HepG2 (cell line): ENCODE measurements at regions not wholly inside any gene's neighbourhood (a gene's known extent, or its start where the extent isn't known, plus 50 kb on each side); places are given as distances from the start of the nearest gene placed in this dataset.

Experiments
- ATAC-seq: fragments of 200-7000 bp; cut with Tn5 transposase; 3 replicates; pipeline ENCODE4 v1.9.1; 2020; ENCODE audit warnings: mild to moderate bottlenecking, moderate library complexity
- BruUV-seq: library from RNA; stranded (reverse); fragments of 400-500 nt; replicated peaks from 2 replicates; lab custom pipeline; 2021; lab: Mats Ljungman, UMichigan
- CTCF ChIA-PET: fragments of 300-600 bp; formaldehyde crosslinking; extraction: SDS; loops from one replicate; lab custom pipeline; 2021; ENCODE audit warnings: low total read pairs, inconsistent platforms, low intra/inter-chr PET ratio; lab: Yijun Ruan, JAX
- POLR2A ChIA-PET: fragments of 350-600 bp; sonication (Branson Sonifier 250); formaldehyde crosslinking; loops from one replicate; lab custom pipeline; 2020; ENCODE audit warnings: antibody characterized with exemption, inconsistent platforms; lab: Yijun Ruan, JAX
- DNase-seq: peaks from one replicate; pipeline ENCODE4 v3.0.0-alpha.2; 2015; ENCODE audit warnings: low spot score
- FAIRE-seq: peaks from 3 replicates; lab custom pipeline; 2011; peaks lifted over from hg19 to GRCh38; lab: Jason Lieb, UNC
- H2AFZ ChIP-seq: one replicate; pipeline ENCODE4 v1.6.1; 2011; ENCODE audit warnings: low read length, inconsistent platforms
- H3K27ac ChIP-seq: fragments of 300-600 bp; 3 replicates; pipeline ENCODE4 v1.8.0; 2011; ENCODE audit warnings: mixed run types, mild to moderate bottlenecking, mixed read lengths, low read length, inconsistent platforms; ENCODE audit not compliant: insufficient read depth; ENCODE audit errors: extremely low read length
- H3K27me3 ChIP-seq, 2 experiments: fragments of 200-600 bp in 1 of 2; 2 replicates in 1 of 2; 3 replicates in 1 of 2; pipeline versions ENCODE4 v1.6.0 to v1.8.0; 2011; ENCODE audit warnings: low read length in 2 of 2, mild to moderate bottlenecking in 2 of 2, moderate library complexity in 2 of 2, inconsistent platforms in 1 of 2; ENCODE audit not compliant: insufficient read depth in 2 of 2, control insufficient read depth in 1 of 2
- H3K36me3 ChIP-seq, 2 experiments: fragments of 200-600 bp in 1 of 2; replicated peaks in 1 of 2; 2 replicates in 1 of 2; 3 replicates in 1 of 2; pipeline versions ENCODE4 v1.5.1 to v1.8.0; 2011; ENCODE audit warnings: low read length in 2 of 2, inconsistent platforms in 1 of 2; ENCODE audit not compliant: insufficient read depth in 2 of 2, control insufficient read depth in 1 of 2
- H3K4me1 ChIP-seq: 2 replicates; pipeline ENCODE4 v1.5.1; 2012; ENCODE audit warnings: low read length, inconsistent platforms; ENCODE audit not compliant: insufficient read depth
- H3K4me2 ChIP-seq: 2 replicates; pipeline ENCODE4 v1.6.0; 2011; ENCODE audit warnings: low read depth, low read length, inconsistent platforms
- H3K4me3 ChIP-seq, 3 experiments: fragments of 200-600 bp in 1 of 3; sonication (generic), shearing (Covaris generic) in 1 of 3; replicated peaks in 1 of 3; 2 replicates each; pipeline ENCODE4 v1.5.1; 2011 to 2016; ENCODE audit warnings: low read length in 3 of 3, inconsistent platforms in 2 of 3, low read depth in 2 of 3, mild to moderate bottlenecking in 2 of 3, control low read depth in 1 of 3, mixed read lengths in 1 of 3; ENCODE audit not compliant: insufficient read depth in 1 of 3
- H3K79me2 ChIP-seq: one replicate; pipeline ENCODE4 v1.6.1; 2011; ENCODE audit warnings: low read length, inconsistent platforms; ENCODE audit not compliant: insufficient read depth
- H3K9ac ChIP-seq: 2 replicates; pipeline ENCODE4 v1.6.0; 2011; ENCODE audit warnings: mild to moderate bottlenecking, low read depth, low read length, inconsistent platforms; ENCODE audit not compliant: insufficient read depth
- H3K9me3 ChIP-seq: 2 replicates; pipeline ENCODE4 v1.5.1; 2012; ENCODE audit warnings: mild to moderate bottlenecking, low read length
- H4K20me1 ChIP-seq: 2 replicates; pipeline ENCODE4 v1.6.0; 2011; ENCODE audit warnings: inconsistent platforms, mild to moderate bottlenecking, low read length, moderate library complexity; ENCODE audit not compliant: insufficient read depth
- CC2D1A ChIP-seq: sonication (generic); formaldehyde crosslinking; IDR thresholded peaks from 2 replicates; pipeline ENCODE4 v1.8.1; 2023; ENCODE audit warnings: mild to moderate bottlenecking, missing genetic modification reagents
- FOXM1 ChIP-seq: sonication (generic); formaldehyde crosslinking; IDR thresholded peaks from 2 replicates; pipeline ENCODE4 v1.5.0; 2020; ENCODE audit warnings: missing genetic modification reagents
- FOXO4 ChIP-seq: sonication (generic); formaldehyde crosslinking; conservative IDR thresholded peaks from 2 replicates; pipeline ENCODE4 v1.8.1; 2023; ENCODE audit warnings: missing genetic modification reagents
- HMG20B ChIP-seq: conservative IDR thresholded peaks from 2 replicates; pipeline ENCODE4 v1.6.1; 2016; ENCODE audit warnings: missing genetic modification reagents, missing compliant biosample characterization
- KDM3A ChIP-seq: IDR thresholded peaks from 2 replicates; pipeline ENCODE4 v1.6.1; 2018; ENCODE audit warnings: low read depth, missing compliant biosample characterization
- MED1 ChIP-seq: sonication (generic); formaldehyde crosslinking; IDR thresholded peaks from 2 replicates; pipeline ENCODE4 v1.4.0; 2020; ENCODE audit warnings: missing genetic modification reagents
- MIXL1 ChIP-seq: IDR thresholded peaks from 2 replicates; pipeline ENCODE4 v1.6.1; 2016
- NR2C2 ChIP-seq: sonication (generic); formaldehyde crosslinking; IDR thresholded peaks from 2 replicates; pipeline ENCODE4 v1.4.0; 2020; ENCODE audit warnings: missing genetic modification reagents, mild to moderate bottlenecking, moderate library complexity, borderline replicate concordance
- RFX5 ChIP-seq: IDR thresholded peaks from 2 replicates; pipeline ENCODE4 v1.6.1; 2011; ENCODE audit warnings: low read depth, low read length, improper control_type of control experiment
- SAFB2 ChIP-seq: sonication (generic); formaldehyde crosslinking; IDR thresholded peaks from 2 replicates; pipeline ENCODE4 v1.5.1; 2020; ENCODE audit warnings: missing genetic modification reagents, low read depth, mild to moderate bottlenecking, borderline replicate concordance
- TBP ChIP-seq: sonication (generic); formaldehyde crosslinking; IDR thresholded peaks from 2 replicates; pipeline ENCODE4 v1.5.0; 2020; ENCODE audit warnings: missing genetic modification reagents
- TCF12 ChIP-seq, 2 experiments: fragments of 450-650 bp in 1 of 2; sonication (generic) in 1 of 2; formaldehyde crosslinking in 1 of 2; IDR thresholded peaks; 2 replicates each; pipeline versions ENCODE4 v1.6.1 to v1.8.0; 2017 to 2022; ENCODE audit warnings: antibody characterized with exemption in 1 of 2, mild to moderate bottlenecking in 1 of 2, missing genetic modification reagents in 1 of 2, moderate library complexity in 1 of 2
- ZFP91 ChIP-seq: sonication (generic); formaldehyde crosslinking; IDR thresholded peaks from 2 replicates; pipeline ENCODE4 v1.9.0; 2022; ENCODE audit warnings: missing genetic modification reagents, mild to moderate bottlenecking, borderline replicate concordance
- ZNF326 ChIP-seq: sonication (generic); formaldehyde crosslinking; IDR thresholded peaks from 2 replicates; pipeline ENCODE4 v1.4.0; 2020; ENCODE audit warnings: missing genetic modification reagents, borderline replicate concordance
- ZNF44 ChIP-seq: sonication (generic); formaldehyde crosslinking; IDR thresholded peaks from 2 replicates; pipeline ENCODE4 v1.5.1; 2020; ENCODE audit warnings: mild to moderate bottlenecking, missing genetic modification reagents
- ZNF547 ChIP-seq: sonication (generic); formaldehyde crosslinking; IDR thresholded peaks from 2 replicates; pipeline ENCODE4 v1.5.1; 2020; ENCODE audit warnings: mild to moderate bottlenecking, missing genetic modification reagents
- ZNF552 ChIP-seq: sonication (generic); formaldehyde crosslinking; IDR thresholded peaks from 2 replicates; pipeline ENCODE4 v1.9.0; 2022; ENCODE audit warnings: missing genetic modification reagents, mild to moderate bottlenecking, borderline replicate concordance
- ZNF598 ChIP-seq: sonication (generic); formaldehyde crosslinking; IDR thresholded peaks from 2 replicates; pipeline ENCODE4 v1.5.1; 2020; ENCODE audit warnings: mild to moderate bottlenecking, missing genetic modification reagents, borderline replicate concordance
- ZNF670 ChIP-seq: sonication (generic); formaldehyde crosslinking; IDR thresholded peaks from 2 replicates; pipeline ENCODE4 v1.8.0; 2022; ENCODE audit warnings: mild to moderate bottlenecking, missing genetic modification reagents, borderline replicate concordance
- ZZZ3 ChIP-seq: sonication (generic); formaldehyde crosslinking; IDR thresholded peaks from 2 replicates; pipeline ENCODE4 v1.4.0; 2020; ENCODE audit warnings: missing genetic modification reagents, mild to moderate bottlenecking, borderline replicate concordance
- WGBS: methylation state at CpG from one replicate; pipeline ENCODE4 v1.1.6; 2017; ENCODE audit warnings: low lambda C conversion rate; 5-methylcytosine and 5-hydroxymethylcytosine counted together
- in situ Hi-C: cut with HindIII; loops from 2 replicates; pipeline ENCODE4 v1.10.0; 2017; ENCODE audit warnings: low pct_unique_long_range_greater_than_20kb; ENCODE audit not compliant: extremely low pct_ligation_motif_present
- intact Hi-C: fragments of 100-400 bp; cut with micrococcal nuclease; formaldehyde crosslinking; loops from one replicate; pipeline ENCODE4 v1.10.0; 2022; ENCODE audit not compliant: unreplicated experiment

GRCh38 chr10:124229989-124230634, 136.7 kb upstream of the CHST15 start:
- BruUV-seq = no TSS peak

More at GRCh38 chr10:124229989-124230634, 136.7 kb upstream of the CHST15 start:
- DNase-seq (no peak), FAIRE-seq (no peak)
- WGBS = 39% methylated on average over 15 of the region's 15 CpGs
- H3K79me2 ChIP-seq = no peaks in the 10 kb centered on the region
- H3K27ac ChIP-seq = no peak overlapping the region
- H3K9me3 ChIP-seq = peaks cover 44% of the 10 kb centered on the region
- in situ Hi-C loops = no loop called here
- no peak overlapping the region for H3K4me2 ChIP-seq
- no peak for TF ChIP-seq NR2C2 (CRISPR knock-in tag)
- TF ChIP-seq ZZZ3 (CRISPR knock-in tag) = no peak
- TF ChIP-seq MED1 (CRISPR knock-in tag) = no peak
- no peak for TF ChIP-seq MIXL1 (CRISPR knock-in tag)
- TF ChIP-seq ZFP91 (CRISPR knock-in tag) = no peak
- no peak for TF ChIP-seq FOXM1 (CRISPR knock-in tag)
- no peak for TF ChIP-seq ZNF326 (CRISPR knock-in tag)
- no peak for TF ChIP-seq KDM3A (CRISPR knock-in tag)
- TF ChIP-seq ZNF670 (CRISPR knock-in tag) = no peak
- TF ChIP-seq ZNF552 (CRISPR knock-in tag) = no peak
- TF ChIP-seq CC2D1A (CRISPR knock-in tag) = no peak
- no peak for TF ChIP-seq ZNF598 (CRISPR knock-in tag)
- TF ChIP-seq TCF12 (IDR thresholded peaks at IDR 0.05) = no peak
- no peak for TF ChIP-seq TCF12 (CRISPR knock-in tag; IDR thresholded peaks at IDR 0.05)
- TF ChIP-seq RFX5 = no peak
- TF ChIP-seq ZNF44 (CRISPR knock-in tag) = no peak
- no peak for TF ChIP-seq TBP
- no peak for TF ChIP-seq SAFB2 (CRISPR knock-in tag)
- TF ChIP-seq ZNF547 (CRISPR knock-in tag) = no peak
- TF ChIP-seq HMG20B (CRISPR knock-in tag) = no peak
- no peak for TF ChIP-seq FOXO4 (CRISPR knock-in tag)
- TF ChIP-seq, all 625 proteins: peak for 0
- ATAC-seq = no peak
- POLR2A ChIA-PET = no interaction called here
- Histone ChIP-seq H4K20me1 (no peaks in the 10 kb centered on the region), H3K9ac (no peak overlapping the region), H3K4me3 (no peak overlapping the region), H2AFZ (no peak overlapping the region), H3K36me3 (no peaks in the 10 kb centered on the region), H3K27me3 (peaks cover 1 to 8% of the 10 kb centered on the region in 2 experiments; a peak in 2 of 5 replicates), H3K4me1 (no peaks in the 10 kb centered on the region)
- CTCF ChIA-PET = no interaction called here
- intact Hi-C loops = no loop called here
